Psoas muscle (tissue), 7 donors: ENCODE measurements at regions not wholly inside any gene's neighbourhood (a gene's known extent, or its start where the extent isn't known, plus 50 kb on each side); places are given as distances from the start of the nearest gene placed in this dataset.
"Not testable (repeated sequence)": the region's sequence is repeated elsewhere in the genome, so short reads cannot be mapped to it uniquely, and the experiment has no call there.

Experiments
- ATAC-seq, 4 donors: fragments of 200-7000 bp; cut with Tn5 transposase; one replicate each; pipeline ENCODE4 v1.9.1; 2020; ENCODE audit warnings: moderate library complexity in 3 of 4, mild to moderate bottlenecking in 2 of 4
- DNase-seq, 2 donors: peaks; one replicate each; pipeline ENCODE4 v3.0.0-alpha.2; 2020
- H3K27ac ChIP-seq: fragments of 200-600 bp; one replicate; pipeline ENCODE4 v1.8.0; 2022
- H3K27me3 ChIP-seq, 3 donors: fragments of 200-600 bp in 1 of 3; one replicate each; pipeline versions ENCODE4 v1.6.1 to v1.8.0; 2013 to 2022; ENCODE audit warnings: low read length in 2 of 3, mild to moderate bottlenecking in 2 of 3, moderate library complexity in 1 of 3; ENCODE audit not compliant: insufficient read depth in 3 of 3
- H3K36me3 ChIP-seq, 2 donors: fragments of 200-600 bp in 1 of 2; one replicate each; pipeline versions ENCODE4 v1.6.1 to v1.8.0; 2013 to 2022; ENCODE audit warnings: low read depth in 1 of 2, mild to moderate bottlenecking in 1 of 2, moderate library complexity in 1 of 2; ENCODE audit not compliant: insufficient read depth in 1 of 2
- H3K4me1 ChIP-seq: fragments of 200-600 bp; one replicate; pipeline ENCODE4 v1.8.0; 2022
- H3K4me3 ChIP-seq: fragments of 200-600 bp; one replicate; pipeline ENCODE4 v1.8.0; 2022; ENCODE audit warnings: mild to moderate bottlenecking
- H3K9me3 ChIP-seq: fragments of 200-600 bp; one replicate; pipeline ENCODE4 v1.8.0; 2022
- WGBS, 3 donors: extraction: QIAGEN DNeasy Blood & Tissue Kit; methylation state at CpG; one replicate each; pipeline versions ENCODE4 v1.1.6 to v1.1.7; 2013; 5-methylcytosine and 5-hydroxymethylcytosine counted together
- intact Hi-C, 2 donors: fragments of 100-400 bp; cut with DNase I; formaldehyde crosslinking; loops; one replicate each; pipeline versions ENCODE4 v1.11.0 to v1.14.2; 2022
- TF ChIP-seq, protein P1 (sequence below): fragments of 200-600 bp; IDR thresholded peaks from one replicate; pipeline ENCODE4 v1.8.0; 2022; ENCODE audit warnings: antibody characterized with exemption
- donor health status: healthy with polysubstance abuse.
- donor health status: DM: no; HTN: no; CAD: no; lungs with moderate emphysema.
- donor health status: Bipolar disorder and iron deficiency.
- donor health status: healthy.
- donor health status: DM: yes; HTN: yes; CAD: no.
- donor health status: DM: no; HTN: no; CAD: no.
- donor health status: DM: yes; HTN: yes; CAD: no.

- Histone ChIP-seq H3K9me3 (no peaks in the 10 kb centered on the region), H3K4me3 (no peak overlapping the region), H3K4me1 (no peaks in the 10 kb centered on the region), H3K27me3 (peaks cover 0 to 3% (median 0%) of the 10 kb centered on the region in 3 donors), H3K36me3 (no peaks in the 10 kb centered on the region), H3K27ac (no peak overlapping the region)
- intact Hi-C loops, result no loop called here
- ATAC-seq (no peak), DNase-seq (no peak)
- TF ChIP-seq, protein P1, sequence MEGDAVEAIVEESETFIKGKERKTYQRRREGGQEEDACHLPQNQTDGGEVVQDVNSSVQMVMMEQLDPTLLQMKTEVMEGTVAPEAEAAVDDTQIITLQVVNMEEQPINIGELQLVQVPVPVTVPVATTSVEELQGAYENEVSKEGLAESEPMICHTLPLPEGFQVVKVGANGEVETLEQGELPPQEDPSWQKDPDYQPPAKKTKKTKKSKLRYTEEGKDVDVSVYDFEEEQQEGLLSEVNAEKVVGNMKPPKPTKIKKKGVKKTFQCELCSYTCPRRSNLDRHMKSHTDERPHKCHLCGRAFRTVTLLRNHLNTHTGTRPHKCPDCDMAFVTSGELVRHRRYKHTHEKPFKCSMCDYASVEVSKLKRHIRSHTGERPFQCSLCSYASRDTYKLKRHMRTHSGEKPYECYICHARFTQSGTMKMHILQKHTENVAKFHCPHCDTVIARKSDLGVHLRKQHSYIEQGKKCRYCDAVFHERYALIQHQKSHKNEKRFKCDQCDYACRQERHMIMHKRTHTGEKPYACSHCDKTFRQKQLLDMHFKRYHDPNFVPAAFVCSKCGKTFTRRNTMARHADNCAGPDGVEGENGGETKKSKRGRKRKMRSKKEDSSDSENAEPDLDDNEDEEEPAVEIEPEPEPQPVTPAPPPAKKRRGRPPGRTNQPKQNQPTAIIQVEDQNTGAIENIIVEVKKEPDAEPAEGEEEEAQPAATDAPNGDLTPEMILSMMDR, result no peak
Observed at GRCh38 chr15:20310603-20311002, 231.0 kb downstream of the GOLGA6L6 start.

- H3K4me3 ChIP-seq, intact Hi-C loops, H3K27me3 ChIP-seq, DNase-seq, H3K27ac ChIP-seq, H3K36me3 ChIP-seq, H3K9me3 ChIP-seq, H3K4me1 ChIP-seq, ATAC-seq: not testable (repeated sequence)
Observed at GRCh38 chr15:20309966-20310365, 231.6 kb downstream of the GOLGA6L6 start.

DNA sequence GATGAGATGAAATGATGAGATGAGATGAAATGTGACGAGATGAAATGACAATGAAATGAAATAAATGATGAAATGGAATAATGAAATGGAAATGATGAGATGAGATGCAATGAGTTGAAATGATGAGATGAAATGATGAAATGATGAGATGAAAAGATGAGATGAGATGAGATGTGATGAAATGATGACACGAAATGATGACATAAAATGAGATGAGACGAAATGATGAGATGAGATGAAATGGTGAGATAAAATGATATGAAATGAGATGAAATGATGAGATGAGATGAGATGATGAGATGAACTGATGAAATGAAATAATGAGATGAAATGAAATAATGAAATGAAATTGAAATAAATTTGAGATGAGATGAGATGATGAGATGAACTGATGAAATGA lies 232.2 kb downstream of the GOLGA6L6 start:
- WGBS, 3 donors, result 49 to 60% (median 56%) methylated on average over 3 of the region's 3 CpGs
- intact Hi-C loops, H3K9me3 ChIP-seq: not testable (repeated sequence)

GRCh38 chr15:20308027-20308690 lies 233.4 kb downstream of the GOLGA6L6 start:
- H3K27me3 ChIP-seq, H3K4me3 ChIP-seq, H3K4me1 ChIP-seq, H3K9me3 ChIP-seq, intact Hi-C loops, DNase-seq, H3K27ac ChIP-seq, H3K36me3 ChIP-seq, ATAC-seq: not testable (repeated sequence)
- WGBS, 3 donors, result 82 to 85% (median 85%) methylated on average over 4 of the region's 4 CpGs

More for the DNA sequence above, 232.2 kb downstream of the GOLGA6L6 start:
- not testable (repeated sequence) for H3K4me1 ChIP-seq, H3K36me3 ChIP-seq, ATAC-seq, DNase-seq, H3K27ac ChIP-seq, H3K27me3 ChIP-seq, H3K4me3 ChIP-seq

- H3K36me3 ChIP-seq, H3K4me1 ChIP-seq, H3K9me3 ChIP-seq, DNase-seq, H3K27ac ChIP-seq, ATAC-seq, H3K27me3 ChIP-seq, intact Hi-C loops, H3K4me3 ChIP-seq: not testable (repeated sequence)
- 45 to 56% (median 52%) methylated on average over 1 of the region's 1 CpG for WGBS, 3 donors
Observed at GRCh38 chr15:20307137-20307536, 234.5 kb downstream of the GOLGA6L6 start.

DNA sequence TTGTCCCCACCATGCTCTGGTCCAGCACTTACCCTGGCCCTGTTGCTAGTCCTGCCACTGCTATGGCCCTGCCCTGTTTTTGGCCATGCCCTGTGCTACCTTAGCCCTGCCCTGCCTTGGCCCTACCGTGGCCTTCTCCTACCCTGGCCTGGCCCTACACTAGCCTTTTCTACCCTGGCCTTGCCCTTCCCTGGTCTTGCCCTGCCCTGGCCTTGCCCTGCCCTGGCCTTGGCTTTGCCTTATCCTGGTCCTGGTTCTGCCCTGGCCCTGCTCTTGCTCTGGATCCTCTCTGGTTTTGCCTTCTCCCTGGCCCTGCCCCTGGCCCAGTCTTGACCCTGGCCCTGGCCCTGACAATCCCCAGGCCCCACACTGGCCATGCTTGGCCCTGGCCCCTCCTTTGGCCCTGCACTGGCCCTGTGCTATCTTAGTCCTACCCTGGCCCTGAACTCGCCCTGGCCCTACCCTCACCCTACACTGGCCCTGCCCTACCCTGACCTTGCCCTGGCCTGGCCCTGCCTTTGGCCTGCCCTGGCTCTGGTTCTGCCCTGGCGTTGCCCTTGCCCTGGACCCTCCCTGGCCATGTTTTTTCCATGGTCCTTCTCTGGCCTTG lies 235.0 kb downstream of the GOLGA6L6 start:
- ATAC-seq, H3K36me3 ChIP-seq, H3K4me1 ChIP-seq, H3K4me3 ChIP-seq, H3K27ac ChIP-seq, intact Hi-C loops, DNase-seq, H3K9me3 ChIP-seq, H3K27me3 ChIP-seq: not testable (repeated sequence)
- 42 to 56% (median 44%) methylated on average over 3 of the region's 3 CpGs for WGBS, 3 donors

DNA sequence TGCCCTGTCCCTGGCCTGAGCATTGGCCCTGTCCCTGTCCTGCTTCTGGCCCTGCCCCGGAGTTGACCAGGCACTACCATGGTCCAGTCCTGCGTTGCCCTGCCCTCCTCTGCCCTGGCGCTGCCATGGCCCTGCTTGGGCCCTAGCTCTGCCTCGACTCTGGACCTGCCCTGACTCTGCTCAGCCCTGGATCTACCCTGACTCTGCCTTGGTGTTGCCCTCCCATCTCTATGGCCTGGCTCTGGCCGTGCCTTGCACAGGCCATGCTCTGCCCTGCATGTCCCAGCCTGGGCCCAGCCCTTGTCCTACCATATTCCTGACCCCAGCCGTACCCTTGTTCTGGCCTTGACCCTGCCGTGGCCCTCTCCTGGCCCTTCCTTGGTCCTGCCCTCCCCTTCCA lies 235.7 kb downstream of the GOLGA6L6 start:
- H3K27ac ChIP-seq, ATAC-seq, H3K27me3 ChIP-seq, H3K4me3 ChIP-seq, H3K4me1 ChIP-seq, DNase-seq, intact Hi-C loops, H3K36me3 ChIP-seq, H3K9me3 ChIP-seq: not testable (repeated sequence)
- WGBS, 3 donors, result 66 to 74% (median 67%) methylated on average over 7 of the region's 7 CpGs

DNA sequence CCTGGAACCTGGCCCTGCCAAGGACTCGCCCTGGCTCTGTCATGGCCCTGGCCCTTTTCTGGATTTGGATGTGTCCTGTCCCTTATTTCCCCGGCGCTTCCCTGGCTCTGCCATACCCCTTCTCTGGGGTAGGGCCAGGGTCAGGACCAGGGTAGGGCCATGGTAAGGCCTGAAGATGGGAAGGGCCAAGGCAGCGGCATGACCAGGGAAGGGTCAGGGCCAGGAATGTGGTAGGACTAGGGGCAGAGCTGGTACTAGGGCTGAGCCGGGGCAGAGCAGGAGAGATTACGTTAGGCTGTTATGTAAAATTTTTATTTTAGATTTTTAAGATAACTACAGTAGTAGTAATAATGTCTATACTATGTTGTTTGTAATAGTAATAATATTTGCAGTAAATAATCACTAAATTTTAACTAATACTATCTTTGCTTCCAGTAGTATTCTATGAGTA lies 236.6 kb downstream of the GOLGA6L6 start:
- H3K27ac ChIP-seq, DNase-seq, H3K9me3 ChIP-seq, H3K4me1 ChIP-seq, ATAC-seq, H3K27me3 ChIP-seq, H3K4me3 ChIP-seq, H3K36me3 ChIP-seq, intact Hi-C loops: not testable (repeated sequence)
- WGBS, 3 donors, result 78 to 86% (median 83%) methylated on average over 6 of the region's 6 CpGs

DNA sequence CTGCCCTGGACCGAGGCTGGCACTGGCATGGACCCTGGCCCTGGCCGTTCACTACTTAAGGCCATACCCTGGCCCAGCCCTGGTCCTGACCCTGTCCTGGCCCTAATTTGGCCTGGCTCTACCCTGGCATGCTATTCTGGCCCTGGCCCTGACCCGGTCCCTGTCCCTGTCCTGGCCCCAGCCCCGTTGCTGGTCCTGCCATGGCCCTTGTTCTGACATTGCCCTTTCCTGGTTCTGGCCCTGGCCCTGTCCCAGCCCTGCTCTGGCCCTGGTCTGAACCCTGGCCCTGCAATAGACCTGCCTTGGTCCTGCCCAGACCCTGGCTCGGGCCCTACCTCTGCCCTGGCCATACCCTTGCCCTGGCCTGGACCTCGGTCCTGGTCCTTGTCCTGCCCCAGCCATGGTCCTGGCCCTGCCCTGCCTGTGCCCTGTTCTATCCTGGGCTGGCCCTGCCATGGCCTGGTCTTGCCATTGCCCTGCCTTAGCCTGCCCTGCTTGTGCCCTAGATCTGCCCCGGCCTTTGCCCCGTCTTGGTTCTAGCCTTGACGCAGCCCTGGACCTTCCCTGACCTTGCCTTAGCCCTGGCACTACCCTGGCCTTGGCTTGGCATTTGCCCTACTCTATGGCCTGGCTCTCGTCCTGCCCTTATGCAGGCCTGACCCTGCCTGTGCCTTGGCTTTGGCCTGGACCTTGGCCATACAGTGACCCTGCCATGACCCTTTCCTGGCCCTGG lies 237.2 kb downstream of the GOLGA6L6 start:
- H3K27ac ChIP-seq, H3K9me3 ChIP-seq, ATAC-seq, H3K4me3 ChIP-seq, DNase-seq, intact Hi-C loops, H3K36me3 ChIP-seq, H3K27me3 ChIP-seq, H3K4me1 ChIP-seq: not testable (repeated sequence)
- 69 to 72% (median 72%) methylated on average over 10 of the region's 10 CpGs for whole genome bisulfite sequencing, 3 donors
